ENCODE measurements at regions not wholly inside any gene's neighbourhood (a gene's known extent, or its start where the extent isn't known, plus 50 kb on each side); places are given as distances from the start of the nearest gene placed in this dataset.

- DNase-seq, result peak; percentile 20
These were observed 51.5 kb upstream of the PIP4K2A start for GRCh38 chr10:22765660-22766547.

- DNase-seq, result no peak
These were observed 50.3 kb upstream of the PIP4K2A start for GRCh38 chr10:22764639-22765038.
